ENCODE measurements at regions not wholly inside any gene's neighbourhood (a gene's known extent, or its start where the extent isn't known, plus 50 kb on each side); places are given as distances from the start of the nearest gene placed in this dataset.

GRCh38 chr7:15837306-15837950 is 150.9 kb upstream of the MEOX2 start:
- DNase-seq = no peak
- TF ChIP-seq, protein P1, sequence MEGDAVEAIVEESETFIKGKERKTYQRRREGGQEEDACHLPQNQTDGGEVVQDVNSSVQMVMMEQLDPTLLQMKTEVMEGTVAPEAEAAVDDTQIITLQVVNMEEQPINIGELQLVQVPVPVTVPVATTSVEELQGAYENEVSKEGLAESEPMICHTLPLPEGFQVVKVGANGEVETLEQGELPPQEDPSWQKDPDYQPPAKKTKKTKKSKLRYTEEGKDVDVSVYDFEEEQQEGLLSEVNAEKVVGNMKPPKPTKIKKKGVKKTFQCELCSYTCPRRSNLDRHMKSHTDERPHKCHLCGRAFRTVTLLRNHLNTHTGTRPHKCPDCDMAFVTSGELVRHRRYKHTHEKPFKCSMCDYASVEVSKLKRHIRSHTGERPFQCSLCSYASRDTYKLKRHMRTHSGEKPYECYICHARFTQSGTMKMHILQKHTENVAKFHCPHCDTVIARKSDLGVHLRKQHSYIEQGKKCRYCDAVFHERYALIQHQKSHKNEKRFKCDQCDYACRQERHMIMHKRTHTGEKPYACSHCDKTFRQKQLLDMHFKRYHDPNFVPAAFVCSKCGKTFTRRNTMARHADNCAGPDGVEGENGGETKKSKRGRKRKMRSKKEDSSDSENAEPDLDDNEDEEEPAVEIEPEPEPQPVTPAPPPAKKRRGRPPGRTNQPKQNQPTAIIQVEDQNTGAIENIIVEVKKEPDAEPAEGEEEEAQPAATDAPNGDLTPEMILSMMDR (IDR thresholded peaks at IDR 0.05; ENCODE audit: low read depth, low read length) = no peak
- Histone ChIP-seq H3K27me3 (ENCODE audit: insufficient read depth, low read depth, severe bottlenecking) (no peaks in the 10 kb centered on the region), H3K9me3 (ENCODE audit: severe bottlenecking) (no peaks in the 10 kb centered on the region), H3K36me3 (no peaks in the 10 kb centered on the region), H3K27ac (no peak overlapping the region), H3K4me3 (ENCODE audit: low read depth, low read length) (no peak overlapping the region)

DNA sequence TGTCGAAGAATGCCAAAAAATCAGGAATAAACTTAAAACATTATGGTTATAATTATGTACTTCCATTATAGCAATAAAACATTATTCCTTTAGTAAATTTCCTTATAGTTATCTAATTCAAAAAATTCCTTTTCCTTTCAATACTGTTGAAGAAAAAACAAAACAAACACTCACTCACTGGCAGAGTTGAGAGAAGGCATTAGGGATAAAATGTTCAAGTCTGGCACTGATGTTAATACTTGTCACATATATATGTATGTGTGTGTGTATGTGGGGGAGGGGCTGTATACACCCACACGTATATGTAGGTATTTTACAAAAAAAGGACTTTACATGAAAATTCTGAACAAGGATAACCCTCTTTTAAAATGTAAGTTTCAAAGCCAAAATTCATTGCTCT is 150.2 kb upstream of the MEOX2 start:
- Histone ChIP-seq H3K4me3 (ENCODE audit: low read depth, low read length) (no peak overlapping the region), H3K9me3 (ENCODE audit: severe bottlenecking) (no peaks in the 10 kb centered on the region), H3K27ac (no peak overlapping the region), H3K27me3 (ENCODE audit: insufficient read depth, low read depth, severe bottlenecking) (no peaks in the 10 kb centered on the region), H3K36me3 (no peaks in the 10 kb centered on the region)
- TF ChIP-seq, protein P1 (IDR thresholded peaks at IDR 0.05; ENCODE audit: low read depth, low read length) = no peak
- DNase-seq = no peak

DNA sequence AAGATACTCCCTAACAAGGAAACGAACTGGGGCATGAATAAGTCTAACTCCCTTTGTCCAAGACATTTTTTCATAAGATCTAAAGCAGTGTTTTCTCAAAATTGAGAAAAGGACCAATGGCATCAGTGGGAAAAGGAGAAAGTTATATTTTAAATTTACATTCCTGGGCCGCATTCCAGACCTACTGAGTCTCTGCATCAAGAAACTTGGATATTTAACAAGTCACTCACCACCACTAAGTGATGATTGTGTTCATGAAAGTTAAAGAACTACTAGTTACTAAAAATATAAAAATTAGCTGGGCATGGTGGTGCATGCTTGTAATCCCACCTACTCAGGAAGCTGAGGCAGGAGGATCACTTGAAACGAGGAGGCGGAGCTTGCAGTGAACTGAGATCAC is 149.6 kb upstream of the MEOX2 start:
- TF ChIP-seq, protein P1 (IDR thresholded peaks at IDR 0.05; ENCODE audit: low read depth, low read length) = no peak
- H3K36me3 ChIP-seq = no peaks in the 10 kb centered on the region
- no peak overlapping the region for H3K27ac ChIP-seq
- H3K4me3 ChIP-seq (ENCODE audit: low read depth, low read length) = no peak overlapping the region
- no peaks in the 10 kb centered on the region for H3K27me3 ChIP-seq (ENCODE audit: insufficient read depth, low read depth, severe bottlenecking)
- H3K9me3 ChIP-seq (ENCODE audit: severe bottlenecking) = no peaks in the 10 kb centered on the region
- no peak for DNase-seq

DNA sequence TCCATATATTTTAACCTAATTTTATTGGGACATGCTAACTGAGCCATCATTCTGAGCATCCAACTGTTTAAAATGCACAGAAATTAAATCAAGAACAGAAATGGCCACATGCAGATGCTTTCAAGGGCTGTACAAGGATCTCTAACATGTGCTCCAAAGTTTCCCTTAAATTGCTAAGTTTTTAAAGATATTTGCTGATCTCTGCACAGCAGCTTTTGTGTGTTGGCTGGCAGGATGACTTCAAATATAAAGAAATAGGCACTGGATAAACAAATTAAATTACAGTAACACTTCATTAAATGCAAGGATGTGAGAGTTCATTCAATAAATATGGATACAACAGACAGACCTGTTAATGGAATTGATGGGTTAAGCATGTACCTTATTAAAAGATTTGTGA is 148.0 kb upstream of the MEOX2 start:
- Histone ChIP-seq H3K4me3 (ENCODE audit: low read depth, low read length) (no peak overlapping the region), H3K9me3 (ENCODE audit: severe bottlenecking) (no peaks in the 10 kb centered on the region), H3K27me3 (ENCODE audit: insufficient read depth, low read depth, severe bottlenecking) (no peaks in the 10 kb centered on the region), H3K36me3 (no peaks in the 10 kb centered on the region), H3K27ac (no peak overlapping the region)
- DNase-seq = no peak
- TF ChIP-seq, protein P1 (IDR thresholded peaks at IDR 0.05; ENCODE audit: low read depth, low read length) = no peak

GRCh38 chr7:15832996-15833395 is 146.5 kb upstream of the MEOX2 start:
- no peaks in the 10 kb centered on the region for H3K27me3 ChIP-seq (ENCODE audit: insufficient read depth, low read depth, severe bottlenecking)
- H3K4me3 ChIP-seq (ENCODE audit: low read depth, low read length) = no peak overlapping the region
- DNase-seq = no peak
- no peaks in the 10 kb centered on the region for H3K9me3 ChIP-seq (ENCODE audit: severe bottlenecking)
- TF ChIP-seq, protein P1 (IDR thresholded peaks at IDR 0.05; ENCODE audit: low read depth, low read length) = no peak
- no peaks in the 10 kb centered on the region for H3K36me3 ChIP-seq
- H3K27ac ChIP-seq = no peak overlapping the region

GRCh38 chr7:15831606-15832005 is 145.1 kb upstream of the MEOX2 start:
- DNase-seq = no peak
- H3K27me3 ChIP-seq (ENCODE audit: insufficient read depth, low read depth, severe bottlenecking) = no peaks in the 10 kb centered on the region
- H3K9me3 ChIP-seq (ENCODE audit: severe bottlenecking) = no peaks in the 10 kb centered on the region
- TF ChIP-seq, protein P1 (IDR thresholded peaks at IDR 0.05; ENCODE audit: low read depth, low read length) = no peak
- H3K4me3 ChIP-seq (ENCODE audit: low read depth, low read length) = no peak overlapping the region
- no peak overlapping the region for H3K27ac ChIP-seq
- H3K36me3 ChIP-seq = no peaks in the 10 kb centered on the region

Measured in WERI-Rb-1 (cell line).